ENCODE measurements at regions not wholly inside any gene's neighbourhood (a gene's known extent, or its start where the extent isn't known, plus 50 kb on each side); places are given as distances from the start of the nearest gene placed in this dataset.

- TF ChIP-seq CHD7 (IDR thresholded peaks at IDR 0.05; ENCODE audit: insufficient replicate concordance, low read length) (no peak), KDM1A (IDR thresholded peaks at IDR 0.05; ENCODE audit: borderline replicate concordance, low read length) (no peak), CREB1 (IDR thresholded peaks at IDR 0.05) (no peak), BCL11A (IDR thresholded peaks at IDR 0.05; ENCODE audit: low read depth in 2 of 2, low read length in 2 of 2) (no peak), JUN (IDR thresholded peaks at IDR 0.05; ENCODE audit: low read depth, low read length) (no peak), TAF7 (optimal IDR thresholded peaks at IDR 0.05; ENCODE audit: borderline replicate concordance, low read depth, low read length) (no peak), CBX8 (IDR thresholded peaks at IDR 0.05; ENCODE audit: borderline replicate concordance, low read depth, low read length) (no peak), SP4 (IDR thresholded peaks at IDR 0.05; ENCODE audit: low read length) (no peak), MAX (IDR thresholded peaks at IDR 0.05) (no peak), SIN3A (conservative IDR thresholded peaks at IDR 0.05 in 1 of 2, IDR thresholded peaks at IDR 0.05 in 1 of 2; ENCODE audit: low read depth in 1 of 2, low read length in 2 of 2) (no peak), E2F6 (IDR thresholded peaks at IDR 0.05) (no peak)
Measured at GRCh38 chr18:67301592-67301991, 214.9 kb downstream of the DSEL start (continued).

All from H1 (cell line).